Uterus (tissue), 3 donors: ENCODE measurements at regions not wholly inside any gene's neighbourhood (a gene's known extent, or its start where the extent isn't known, plus 50 kb on each side); places are given as distances from the start of the nearest gene placed in this dataset.

ENCODE experiments used
- DNase-seq, 2 donors: peaks; one replicate each; pipeline ENCODE4 v3.0.0-alpha.2; 2019 to 2020
- H3K27ac ChIP-seq, 2 donors: fragments of 200-600 bp; sonication (generic); 1 replicate in 1 of 2; 2 replicates in 1 of 2; pipeline ENCODE4 v1.5.1; 2016 to 2018
- H3K27me3 ChIP-seq, 2 donors: fragments of 200-600 bp; sonication (generic); one replicate each; pipeline ENCODE4 v1.5.1; 2018 to 2019; ENCODE audit warnings: control low read depth in 1 of 2
- H3K36me3 ChIP-seq, 2 donors: fragments of 200-600 bp; sonication (generic); one replicate each; pipeline ENCODE4 v1.5.1; 2019; ENCODE audit warnings: control low read depth in 1 of 2
- H3K4me1 ChIP-seq, 2 donors: fragments of 200-600 bp; sonication (generic); one replicate each; pipeline ENCODE4 v1.5.1; 2018 to 2019; ENCODE audit warnings: control low read depth in 1 of 2
- H3K4me3 ChIP-seq, 2 donors: fragments of 200-600 bp; sonication (generic); 1 replicate in 1 of 2; 2 replicates in 1 of 2; pipeline ENCODE4 v1.5.1; 2018 to 2019; ENCODE audit warnings: mild to moderate bottlenecking in 1 of 2
- H3K9me3 ChIP-seq, 2 donors: fragments of 200-600 bp; sonication (generic); one replicate each; pipeline ENCODE4 v1.5.1; 2019; ENCODE audit warnings: control low read depth in 1 of 2
- CTCF ChIP-seq, 4 experiments: fragments of 200-600 bp in 2 of 4; fragments of 450-650 bp in 2 of 4; sonication (generic) in 2 of 4; IDR thresholded peaks; one replicate each; pipeline ENCODE4 v1.5.1; 2016 to 2019; ENCODE audit warnings: antibody characterized with exemption in 4 of 4, mild to moderate bottlenecking in 2 of 4, moderate library complexity in 1 of 4
- POLR2A ChIP-seq, 2 donors: fragments of 450-650 bp; IDR thresholded peaks; one replicate each; pipeline ENCODE4 v1.6.1; 2016; ENCODE audit warnings: antibody characterized with exemption in 2 of 2, mild to moderate bottlenecking in 1 of 2, moderate library complexity in 1 of 2
- intact Hi-C: fragments of 100-400 bp; cut with DNase I; formaldehyde crosslinking; loops from one replicate; pipeline ENCODE4 v1.15.1; 2023; ENCODE audit warnings: low total_unique reads
- donor health status: DM: yes; HTN: yes; CAD: no.

GRCh38 chr15:97528238-97528637 is 432.3 kb upstream of the ARRDC4 start:
- no peak for DNase-seq
- H3K9me3 ChIP-seq = no peaks in the 10 kb centered on the region
- no peaks in the 10 kb centered on the region for H3K4me1 ChIP-seq
- H3K4me3 ChIP-seq = no peak overlapping the region
- H3K36me3 ChIP-seq = no peaks in the 10 kb centered on the region
- intact Hi-C loops = no loop called here
- H3K27me3 ChIP-seq = no peaks in the 10 kb centered on the region
- H3K27ac ChIP-seq = no peak overlapping the region
- TF ChIP-seq POLR2A (IDR thresholded peaks at IDR 0.05) = no peak
- no peak for TF ChIP-seq CTCF (IDR thresholded peaks at IDR 0.05)

DNA sequence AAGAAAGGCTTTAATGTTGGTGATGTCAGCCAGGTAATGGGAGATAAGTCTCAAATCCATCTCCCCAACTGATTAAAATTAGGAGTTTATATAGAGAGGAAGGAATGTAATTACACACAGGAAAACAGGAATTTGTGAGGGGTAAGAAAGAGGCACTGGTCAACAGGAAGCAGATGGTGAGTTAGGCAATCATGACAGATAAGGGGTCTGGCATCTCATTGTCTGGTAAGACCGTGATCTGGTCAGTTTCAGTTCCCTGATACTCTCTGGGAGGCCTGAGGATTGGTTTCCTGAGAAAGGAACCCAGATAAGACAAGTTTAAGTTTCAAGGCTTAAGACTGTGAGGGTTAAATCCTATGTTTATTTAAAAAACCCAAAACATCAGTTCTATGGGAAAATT is 414.7 kb upstream of the ARRDC4 start:
- TF ChIP-seq CTCF (IDR thresholded peaks at IDR 0.05) (no peak), POLR2A (IDR thresholded peaks at IDR 0.05) (no peak)
- Histone ChIP-seq H3K27me3 (no peaks in the 10 kb centered on the region), H3K4me3 (no peak overlapping the region), H3K27ac (no peak overlapping the region), H3K36me3 (no peaks in the 10 kb centered on the region), H3K9me3 (no peaks in the 10 kb centered on the region), H3K4me1 (no peaks in the 10 kb centered on the region)
- DNase-seq = no peak
- intact Hi-C loops = no loop called here

GRCh38 chr15:97547381-97547780 is 413.1 kb upstream of the ARRDC4 start:
- DNase-seq = no peak
- H3K27me3 ChIP-seq = no peaks in the 10 kb centered on the region
- no peak overlapping the region for H3K27ac ChIP-seq
- no peaks in the 10 kb centered on the region for H3K36me3 ChIP-seq
- intact Hi-C loops = no loop called here
- TF ChIP-seq POLR2A (IDR thresholded peaks at IDR 0.05) (no peak), CTCF (IDR thresholded peaks at IDR 0.05) (no peak)
- no peaks in the 10 kb centered on the region for H3K9me3 ChIP-seq
- H3K4me3 ChIP-seq = no peak overlapping the region
- no peaks in the 10 kb centered on the region for H3K4me1 ChIP-seq

DNA sequence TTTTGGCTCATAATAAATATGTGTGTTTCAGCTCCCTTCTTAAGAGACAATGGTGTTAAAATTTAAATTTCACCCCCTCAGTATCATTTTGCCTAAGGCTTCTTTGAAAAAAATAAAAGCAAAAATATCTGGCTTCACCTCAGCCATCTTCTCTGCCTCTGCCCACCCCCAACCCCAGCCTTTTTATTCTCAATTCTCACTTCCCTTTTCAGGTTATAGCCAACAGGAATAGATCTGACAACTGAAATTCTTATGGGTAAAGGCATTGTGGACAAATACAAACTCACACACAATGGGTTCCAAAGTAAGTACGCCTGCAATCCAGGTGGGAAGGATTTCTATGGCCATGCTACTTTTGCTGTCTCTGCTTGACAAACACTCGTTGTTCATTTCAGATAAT is 399.0 kb upstream of the ARRDC4 start:
- H3K36me3 ChIP-seq = no peaks in the 10 kb centered on the region
- no peaks in the 10 kb centered on the region for H3K9me3 ChIP-seq
- intact Hi-C loops = no loop called here
- H3K27me3 ChIP-seq = no peaks in the 10 kb centered on the region
- TF ChIP-seq POLR2A (IDR thresholded peaks at IDR 0.05) (no peak), CTCF (IDR thresholded peaks at IDR 0.05) (no peak)
- DNase-seq = no peak
- no peaks in the 10 kb centered on the region for H3K4me1 ChIP-seq
- H3K4me3 ChIP-seq = no peak overlapping the region
- no peak overlapping the region for H3K27ac ChIP-seq

DNA sequence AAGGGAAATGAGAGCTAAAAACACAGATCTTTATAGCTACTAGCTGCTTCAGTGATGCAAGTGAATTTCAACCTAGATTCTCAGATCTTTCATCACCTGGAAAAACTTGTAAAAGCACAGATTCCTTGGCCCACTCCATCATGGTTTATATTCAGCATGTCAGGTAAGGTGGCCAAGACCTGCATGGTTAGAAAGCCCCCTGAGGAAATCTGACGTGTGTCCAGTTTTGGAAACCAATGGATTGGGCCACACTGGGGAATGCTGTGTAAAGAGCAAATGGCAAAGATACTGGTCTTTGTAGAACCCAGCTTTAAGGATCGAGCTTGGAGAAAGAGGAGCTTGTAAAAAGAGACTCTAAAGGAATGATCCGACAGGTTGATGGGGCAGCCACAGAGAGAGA is 397.0 kb upstream of the ARRDC4 start:
- Histone ChIP-seq H3K9me3 (no peaks in the 10 kb centered on the region), H3K36me3 (no peaks in the 10 kb centered on the region), H3K4me1 (no peaks in the 10 kb centered on the region), H3K4me3 (no peak overlapping the region), H3K27me3 (no peaks in the 10 kb centered on the region), H3K27ac (no peak overlapping the region)
- no peak for DNase-seq
- intact Hi-C loops = no loop called here
- TF ChIP-seq CTCF (IDR thresholded peaks at IDR 0.05) = no peak
- TF ChIP-seq POLR2A (IDR thresholded peaks at IDR 0.05) = no peak
